Suprapubic skin (tissue), 4 donors: ENCODE measurements at regions not wholly inside any gene's neighbourhood (a gene's known extent, or its start where the extent isn't known, plus 50 kb on each side); places are given as distances from the start of the nearest gene placed in this dataset.

Experiments used
- DNase-seq, 2 donors: peaks; one replicate each; pipeline ENCODE4 v3.0.0-alpha.2; 2019; ENCODE audit warnings: low spot score in 2 of 2
- H3K27ac ChIP-seq: fragments of 200-600 bp; sonication (generic); one replicate; pipeline ENCODE4 v1.5.1; 2019
- H3K27me3 ChIP-seq: fragments of 200-600 bp; sonication (generic); one replicate; pipeline ENCODE4 v1.5.1; 2019
- H3K36me3 ChIP-seq: fragments of 200-600 bp; sonication (generic); one replicate; pipeline ENCODE4 v1.5.1; 2019
- H3K4me1 ChIP-seq: fragments of 200-600 bp; sonication (generic); one replicate; pipeline ENCODE4 v1.5.1; 2019
- H3K4me3 ChIP-seq: fragments of 200-600 bp; sonication (generic); one replicate; pipeline ENCODE4 v1.5.1; 2019; ENCODE audit warnings: mild to moderate bottlenecking
- H3K9me3 ChIP-seq: fragments of 200-600 bp; sonication (generic); one replicate; pipeline ENCODE4 v1.5.1; 2019
- EP300 ChIP-seq: sonication (generic); formaldehyde crosslinking; IDR thresholded peaks from one replicate; pipeline ENCODE4 v1.6.1; 2017; ENCODE audit warnings: antibody characterized with exemption
- POLR2A ChIP-seq, 2 donors: fragments of 450-650 bp; IDR thresholded peaks; one replicate each; pipeline ENCODE4 v1.6.1; 2017; ENCODE audit warnings: antibody characterized with exemption in 2 of 2, mild to moderate bottlenecking in 2 of 2, moderate library complexity in 2 of 2
- POLR2AphosphoS5 ChIP-seq, 3 donors: sonication (generic); formaldehyde crosslinking; IDR thresholded peaks; one replicate each; pipeline ENCODE4 v1.6.1; 2017; ENCODE audit warnings: antibody characterized with exemption in 3 of 3
- WGBS: methylation state at CpG from one replicate; pipeline ENCODE4 v1.1.5; 2018; 5-methylcytosine and 5-hydroxymethylcytosine counted together
- TF ChIP-seq, protein P1 (sequence below), 2 donors: fragments of 200-600 bp in 1 of 2; fragments of 450-650 bp in 1 of 2; sonication (generic) in 1 of 2; IDR thresholded peaks; one replicate each; pipeline ENCODE4 v1.5.1; 2016 to 2019; ENCODE audit warnings: antibody characterized with exemption in 2 of 2, mild to moderate bottlenecking in 1 of 2, moderate library complexity in 1 of 2

DNA sequence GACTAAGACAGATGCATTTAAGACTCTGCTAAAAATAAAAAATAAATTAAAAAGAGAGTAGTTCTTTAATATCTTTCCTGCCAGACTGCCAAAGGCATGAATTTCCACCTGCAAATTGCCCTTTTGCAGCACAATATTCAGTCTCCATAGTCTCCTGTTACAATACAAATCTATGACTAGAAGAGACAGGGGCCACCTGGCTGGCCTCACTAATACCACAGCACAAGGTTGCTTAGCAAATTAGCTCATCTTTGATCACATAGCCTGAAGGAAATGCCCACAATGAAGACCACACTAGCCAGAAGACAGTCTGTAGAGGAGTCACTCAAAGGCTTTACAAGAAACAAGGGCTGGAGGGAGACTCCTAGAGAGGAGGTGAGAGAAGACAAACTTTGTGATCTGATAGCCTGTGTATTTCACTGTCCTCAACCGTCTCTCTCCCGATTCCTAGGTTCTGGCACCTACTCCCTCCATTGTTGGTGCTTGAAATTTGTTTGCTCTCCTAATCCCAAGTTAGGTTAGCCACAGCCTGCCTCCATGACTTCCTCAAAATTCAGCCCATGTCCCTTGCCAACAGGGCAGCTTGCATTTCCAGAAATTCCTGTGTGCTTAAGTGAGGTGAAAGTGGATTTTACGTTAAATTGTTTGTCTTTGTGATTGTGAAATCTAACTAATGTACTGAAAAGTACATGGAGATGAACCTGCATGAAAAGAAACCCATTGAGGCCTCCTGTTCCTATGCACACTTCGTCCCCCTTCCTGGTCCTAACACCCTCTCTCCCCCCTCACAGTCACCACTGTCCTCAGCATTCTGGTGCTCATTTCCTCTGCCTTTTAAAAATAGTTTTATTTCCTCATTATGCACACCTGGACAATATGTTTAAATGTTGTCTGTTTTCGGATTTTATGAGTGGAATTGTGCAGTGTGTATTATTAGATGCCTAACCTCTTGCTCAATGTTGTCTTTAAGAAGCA lies 88.7 kb upstream of the PLXNC1 start:
- no peak overlapping the region for H3K27ac ChIP-seq
- no peaks in the 10 kb centered on the region for H3K9me3 ChIP-seq
- no peak for DNase-seq
- no peaks in the 10 kb centered on the region for H3K4me1 ChIP-seq
- no peak overlapping the region for H3K4me3 ChIP-seq
- no peaks in the 10 kb centered on the region for H3K27me3 ChIP-seq
- H3K36me3 ChIP-seq, result no peaks in the 10 kb centered on the region
- TF ChIP-seq EP300 (no peak), POLR2AphosphoS5 (IDR thresholded peaks at IDR 0.05) (no peak), POLR2A (IDR thresholded peaks at IDR 0.05) (no peak)
- TF ChIP-seq, protein P1, sequence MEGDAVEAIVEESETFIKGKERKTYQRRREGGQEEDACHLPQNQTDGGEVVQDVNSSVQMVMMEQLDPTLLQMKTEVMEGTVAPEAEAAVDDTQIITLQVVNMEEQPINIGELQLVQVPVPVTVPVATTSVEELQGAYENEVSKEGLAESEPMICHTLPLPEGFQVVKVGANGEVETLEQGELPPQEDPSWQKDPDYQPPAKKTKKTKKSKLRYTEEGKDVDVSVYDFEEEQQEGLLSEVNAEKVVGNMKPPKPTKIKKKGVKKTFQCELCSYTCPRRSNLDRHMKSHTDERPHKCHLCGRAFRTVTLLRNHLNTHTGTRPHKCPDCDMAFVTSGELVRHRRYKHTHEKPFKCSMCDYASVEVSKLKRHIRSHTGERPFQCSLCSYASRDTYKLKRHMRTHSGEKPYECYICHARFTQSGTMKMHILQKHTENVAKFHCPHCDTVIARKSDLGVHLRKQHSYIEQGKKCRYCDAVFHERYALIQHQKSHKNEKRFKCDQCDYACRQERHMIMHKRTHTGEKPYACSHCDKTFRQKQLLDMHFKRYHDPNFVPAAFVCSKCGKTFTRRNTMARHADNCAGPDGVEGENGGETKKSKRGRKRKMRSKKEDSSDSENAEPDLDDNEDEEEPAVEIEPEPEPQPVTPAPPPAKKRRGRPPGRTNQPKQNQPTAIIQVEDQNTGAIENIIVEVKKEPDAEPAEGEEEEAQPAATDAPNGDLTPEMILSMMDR (IDR thresholded peaks at IDR 0.05), result no peak
- 77% methylated on average over 5 of the region's 5 CpGs for WGBS

DNA sequence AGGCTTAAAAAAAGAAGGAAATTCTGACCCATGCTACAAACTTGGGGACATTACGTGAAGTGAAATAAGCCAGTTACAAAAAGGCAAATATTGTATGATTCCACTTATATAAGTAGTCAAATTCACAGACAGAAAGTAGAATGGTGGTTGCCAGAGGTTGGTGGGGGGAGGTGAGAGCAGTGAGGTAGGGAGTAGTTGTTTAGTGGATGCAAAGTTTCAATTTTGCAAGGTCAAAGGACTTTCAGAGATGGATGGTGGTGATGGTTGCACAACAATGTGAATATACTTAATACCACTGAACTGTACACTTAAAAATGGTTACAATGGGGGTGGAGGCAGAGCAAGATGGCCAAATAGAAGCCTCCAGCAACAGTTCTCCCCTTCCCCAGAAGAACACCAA lies 86.2 kb upstream of the PLXNC1 start:
- WGBS, result 88% methylated on average over 1 of the region's 1 CpG
- Histone ChIP-seq H3K27ac (no peak overlapping the region), H3K36me3 (no peaks in the 10 kb centered on the region), H3K9me3 (no peaks in the 10 kb centered on the region), H3K27me3 (no peaks in the 10 kb centered on the region), H3K4me1 (no peaks in the 10 kb centered on the region), H3K4me3 (no peak overlapping the region)
- DNase-seq, result no peak
- TF ChIP-seq EP300, result no peak
- TF ChIP-seq POLR2A (IDR thresholded peaks at IDR 0.05), result no peak
- no peak for TF ChIP-seq POLR2AphosphoS5 (IDR thresholded peaks at IDR 0.05)
- TF ChIP-seq, protein P1 (IDR thresholded peaks at IDR 0.05), result no peak

DNA sequence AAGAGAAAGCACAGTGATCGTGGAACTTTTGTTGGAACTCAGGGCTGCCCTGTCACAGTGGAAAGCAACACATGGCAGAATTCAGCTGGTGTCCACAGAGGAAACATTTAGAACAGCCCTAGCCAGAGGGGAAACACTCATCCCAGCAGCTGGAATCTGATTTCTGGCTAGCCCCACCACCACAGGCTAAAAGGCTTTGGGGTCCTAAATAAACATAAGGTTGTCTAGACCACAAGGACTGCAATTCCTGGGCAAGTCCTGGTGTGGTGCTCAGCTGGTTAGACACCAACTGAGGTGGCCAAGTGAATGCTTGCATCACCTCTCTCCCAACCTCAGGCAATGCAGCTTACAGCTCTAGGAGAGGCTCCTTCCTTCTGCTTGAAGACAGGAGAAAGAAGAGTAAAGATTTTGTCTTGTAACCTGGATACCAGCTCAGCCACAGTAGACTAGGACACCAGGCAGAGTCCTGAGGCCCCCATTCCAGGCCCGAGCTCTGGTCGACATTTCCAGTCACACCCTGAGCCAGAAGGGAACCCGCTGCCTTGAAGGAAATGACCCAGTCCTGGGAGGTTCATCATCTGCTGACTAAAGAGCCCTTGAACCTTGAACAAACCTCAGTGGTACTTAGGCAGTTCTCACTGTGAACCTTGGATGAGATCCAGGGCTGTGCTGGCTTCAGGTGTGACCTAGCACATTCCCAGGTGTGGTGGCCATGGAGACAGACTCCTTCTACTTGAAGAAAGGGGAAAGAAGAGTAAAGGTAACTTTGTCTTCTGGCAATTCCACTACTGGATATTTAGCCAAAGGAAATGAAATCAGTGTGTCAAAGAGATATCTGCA lies 85.4 kb upstream of the PLXNC1 start:
- Histone ChIP-seq H3K27ac (no peak overlapping the region), H3K36me3 (no peaks in the 10 kb centered on the region), H3K4me3 (no peak overlapping the region), H3K4me1 (no peaks in the 10 kb centered on the region), H3K9me3 (no peaks in the 10 kb centered on the region), H3K27me3 (no peaks in the 10 kb centered on the region)
- no peak for TF ChIP-seq EP300
- TF ChIP-seq, protein P1 (IDR thresholded peaks at IDR 0.05), result no peak
- no peak for TF ChIP-seq POLR2A (IDR thresholded peaks at IDR 0.05)
- no peak for TF ChIP-seq POLR2AphosphoS5 (IDR thresholded peaks at IDR 0.05)
- WGBS, result 85% methylated on average over 4 of the region's 4 CpGs
- no peak for DNase-seq

DNA sequence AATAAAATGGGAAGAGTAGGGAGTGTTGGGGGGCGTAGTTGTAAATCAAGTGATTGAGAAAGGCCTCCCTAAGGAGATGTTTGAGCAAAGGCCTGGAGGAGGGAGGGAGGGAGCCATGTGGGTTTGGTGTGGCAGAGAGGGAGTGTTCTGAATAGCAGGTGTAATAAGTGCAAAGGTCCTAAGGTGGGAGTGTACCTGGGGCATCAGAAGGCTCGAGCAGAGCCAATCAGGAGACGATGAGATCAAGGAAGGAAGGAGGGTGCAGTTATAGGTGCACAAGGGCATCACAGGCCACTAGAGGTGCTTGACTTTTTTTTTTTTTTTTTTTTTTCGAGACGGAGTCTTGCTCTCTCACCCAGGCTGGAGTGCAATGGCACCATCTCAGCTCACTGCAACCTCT lies 77.9 kb upstream of the PLXNC1 start:
- H3K9me3 ChIP-seq, result no peaks in the 10 kb centered on the region
- WGBS, result 93% methylated on average over 5 of the region's 5 CpGs
- peaks cover 21% of the 10 kb centered on the region for H3K4me1 ChIP-seq
- TF ChIP-seq EP300 (no peak), POLR2A (IDR thresholded peaks at IDR 0.05) (no peak), POLR2AphosphoS5 (IDR thresholded peaks at IDR 0.05) (no peak)
- TF ChIP-seq, protein P1 (IDR thresholded peaks at IDR 0.05), result no peak
- H3K4me3 ChIP-seq, result no peak overlapping the region
- no peaks in the 10 kb centered on the region for H3K36me3 ChIP-seq
- no peak for DNase-seq
- H3K27me3 ChIP-seq, result no peaks in the 10 kb centered on the region
- no peak overlapping the region for H3K27ac ChIP-seq

DNA sequence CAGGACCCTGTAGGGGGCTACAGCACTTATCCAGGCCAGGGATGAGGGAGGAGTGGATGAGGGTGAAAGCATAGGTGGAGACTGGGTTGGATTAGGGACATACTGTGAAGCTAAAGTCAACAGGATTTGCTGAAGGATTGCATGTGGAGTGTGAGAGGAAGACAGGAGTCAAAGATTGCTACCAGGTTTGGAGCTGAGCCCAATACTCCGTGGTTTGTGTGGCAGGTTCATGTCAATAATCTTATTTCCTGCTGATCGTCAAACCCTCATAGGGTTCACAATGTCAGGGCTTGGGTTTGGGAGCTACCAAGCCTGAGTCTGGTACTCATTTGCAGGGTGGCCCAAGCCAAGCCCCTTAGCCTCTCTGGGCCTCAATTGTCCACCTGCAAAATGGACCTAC lies 77.1 kb upstream of the PLXNC1 start:
- WGBS, result 67% methylated on average over 2 of the region's 2 CpGs
- H3K27me3 ChIP-seq, result no peaks in the 10 kb centered on the region
- no peak for TF ChIP-seq POLR2AphosphoS5 (IDR thresholded peaks at IDR 0.05)
- TF ChIP-seq, protein P1 (IDR thresholded peaks at IDR 0.05), result no peak
- TF ChIP-seq POLR2A (IDR thresholded peaks at IDR 0.05), result no peak
- no peak for TF ChIP-seq EP300
- H3K4me1 ChIP-seq, result peaks cover 28% of the 10 kb centered on the region
- H3K9me3 ChIP-seq, result no peaks in the 10 kb centered on the region
- no peak overlapping the region for H3K4me3 ChIP-seq
- H3K36me3 ChIP-seq, result no peaks in the 10 kb centered on the region
- H3K27ac ChIP-seq, result no peak overlapping the region
- DNase-seq, result no peak
